Peyer's patch (tissue), 4 donors: ENCODE measurements at regions not wholly inside any gene's neighbourhood (a gene's known extent, or its start where the extent isn't known, plus 50 kb on each side); places are given as distances from the start of the nearest gene placed in this dataset.

ENCODE experiments used
- DNase-seq, 3 donors: peaks; one replicate each; pipeline ENCODE4 v3.0.0-alpha.2; 2017 to 2019
- H3K27ac ChIP-seq, 4 donors: fragments of 200-600 bp; sonication (generic); one replicate each; pipeline ENCODE4 v1.5.1; 2016 to 2019
- H3K27me3 ChIP-seq, 2 donors: fragments of 200-600 bp; sonication (generic); one replicate each; pipeline ENCODE4 v1.5.1; 2019
- H3K36me3 ChIP-seq, 3 donors: fragments of 200-600 bp; sonication (generic); one replicate each; pipeline ENCODE4 v1.5.1; 2016 to 2019
- H3K4me1 ChIP-seq, 4 donors: fragments of 200-600 bp; sonication (generic); one replicate each; pipeline ENCODE4 v1.5.1; 2016 to 2019
- H3K4me3 ChIP-seq, 4 donors: fragments of 200-600 bp; sonication (generic); 1 replicate in 3 of 4; 2 replicates in 1 of 4; pipeline ENCODE4 v1.5.1; 2016 to 2019; ENCODE audit warnings: mild to moderate bottlenecking in 1 of 4
- H3K9me3 ChIP-seq, 4 donors: fragments of 200-600 bp; sonication (generic); one replicate each; pipeline ENCODE4 v1.5.1; 2016 to 2019; ENCODE audit warnings: mild to moderate bottlenecking in 1 of 4
- POLR2A ChIP-seq, 2 donors: fragments of 450-650 bp; IDR thresholded peaks; one replicate each; pipeline ENCODE4 v1.5.1; 2017; ENCODE audit warnings: antibody characterized with exemption in 2 of 2, mild to moderate bottlenecking in 2 of 2, moderate library complexity in 2 of 2
- TF ChIP-seq, protein P1 (sequence below), 6 experiments: fragments of 450-650 bp in 4 of 6; fragments of 200-600 bp in 2 of 6; sonication (generic) in 1 of 6; IDR thresholded peaks; one replicate each; pipeline ENCODE4 v1.5.1; 2017 to 2019; ENCODE audit warnings: antibody characterized with exemption in 6 of 6, mild to moderate bottlenecking in 3 of 6, moderate library complexity in 1 of 6

DNA sequence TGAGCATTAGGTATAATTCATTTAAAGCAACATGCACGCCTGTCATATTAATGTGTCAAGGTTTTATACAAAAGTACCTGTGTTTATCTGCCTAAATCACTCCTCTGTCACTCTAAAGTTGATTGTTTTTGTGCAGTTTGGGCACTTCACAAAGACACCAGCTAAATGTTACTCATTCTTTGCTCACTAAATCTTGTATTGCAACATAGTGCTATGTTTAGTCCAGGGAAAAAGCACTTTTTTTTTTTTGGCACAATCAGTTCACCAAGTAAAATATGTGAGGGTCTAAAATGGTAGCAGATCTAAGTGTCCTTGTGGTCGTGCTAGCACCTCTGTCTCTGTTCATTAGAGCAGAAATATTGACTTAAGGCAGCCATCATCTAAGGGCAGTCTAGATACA lies 2526.7 kb upstream of the PCDH20 start:
- no peaks in the 10 kb centered on the region for H3K4me1 ChIP-seq
- no peaks in the 10 kb centered on the region for H3K27me3 ChIP-seq
- no peaks in the 10 kb centered on the region for H3K36me3 ChIP-seq
- H3K9me3 ChIP-seq: no peaks in the 10 kb centered on the region
- no peak overlapping the region for H3K4me3 ChIP-seq
- no peak for TF ChIP-seq POLR2A (IDR thresholded peaks at IDR 0.05)
- TF ChIP-seq, protein P1, sequence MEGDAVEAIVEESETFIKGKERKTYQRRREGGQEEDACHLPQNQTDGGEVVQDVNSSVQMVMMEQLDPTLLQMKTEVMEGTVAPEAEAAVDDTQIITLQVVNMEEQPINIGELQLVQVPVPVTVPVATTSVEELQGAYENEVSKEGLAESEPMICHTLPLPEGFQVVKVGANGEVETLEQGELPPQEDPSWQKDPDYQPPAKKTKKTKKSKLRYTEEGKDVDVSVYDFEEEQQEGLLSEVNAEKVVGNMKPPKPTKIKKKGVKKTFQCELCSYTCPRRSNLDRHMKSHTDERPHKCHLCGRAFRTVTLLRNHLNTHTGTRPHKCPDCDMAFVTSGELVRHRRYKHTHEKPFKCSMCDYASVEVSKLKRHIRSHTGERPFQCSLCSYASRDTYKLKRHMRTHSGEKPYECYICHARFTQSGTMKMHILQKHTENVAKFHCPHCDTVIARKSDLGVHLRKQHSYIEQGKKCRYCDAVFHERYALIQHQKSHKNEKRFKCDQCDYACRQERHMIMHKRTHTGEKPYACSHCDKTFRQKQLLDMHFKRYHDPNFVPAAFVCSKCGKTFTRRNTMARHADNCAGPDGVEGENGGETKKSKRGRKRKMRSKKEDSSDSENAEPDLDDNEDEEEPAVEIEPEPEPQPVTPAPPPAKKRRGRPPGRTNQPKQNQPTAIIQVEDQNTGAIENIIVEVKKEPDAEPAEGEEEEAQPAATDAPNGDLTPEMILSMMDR (IDR thresholded peaks at IDR 0.05): no peak
- no peak overlapping the region for H3K27ac ChIP-seq
- no peak for DNase-seq

DNA sequence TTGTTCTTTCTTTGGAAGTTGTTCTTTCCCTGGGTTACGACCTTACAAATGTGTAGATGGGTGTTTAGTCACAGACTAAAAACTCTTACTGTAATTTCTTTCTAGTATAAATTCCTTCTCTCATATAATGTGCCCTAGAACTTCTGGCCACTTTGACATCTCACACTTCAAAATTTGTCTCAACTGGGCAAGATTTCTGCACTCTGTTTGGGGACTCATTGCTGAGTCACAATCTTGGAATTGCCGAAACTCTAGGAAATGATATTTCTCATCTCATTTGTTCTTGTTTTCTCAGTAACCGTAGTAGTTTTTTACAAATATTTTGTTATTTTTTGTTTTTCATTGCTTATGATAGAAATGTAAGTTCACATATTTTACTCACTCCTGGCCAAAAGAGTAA lies 2523.2 kb upstream of the PCDH20 start:
- TF ChIP-seq POLR2A (IDR thresholded peaks at IDR 0.05): no peak
- TF ChIP-seq, protein P1 (IDR thresholded peaks at IDR 0.05): no peak
- no peaks in the 10 kb centered on the region for H3K9me3 ChIP-seq
- no peaks in the 10 kb centered on the region for H3K36me3 ChIP-seq
- no peaks in the 10 kb centered on the region for H3K4me1 ChIP-seq
- DNase-seq: no peak
- H3K27me3 ChIP-seq: no peaks in the 10 kb centered on the region
- no peak overlapping the region for H3K27ac ChIP-seq
- H3K4me3 ChIP-seq: no peak overlapping the region

DNA sequence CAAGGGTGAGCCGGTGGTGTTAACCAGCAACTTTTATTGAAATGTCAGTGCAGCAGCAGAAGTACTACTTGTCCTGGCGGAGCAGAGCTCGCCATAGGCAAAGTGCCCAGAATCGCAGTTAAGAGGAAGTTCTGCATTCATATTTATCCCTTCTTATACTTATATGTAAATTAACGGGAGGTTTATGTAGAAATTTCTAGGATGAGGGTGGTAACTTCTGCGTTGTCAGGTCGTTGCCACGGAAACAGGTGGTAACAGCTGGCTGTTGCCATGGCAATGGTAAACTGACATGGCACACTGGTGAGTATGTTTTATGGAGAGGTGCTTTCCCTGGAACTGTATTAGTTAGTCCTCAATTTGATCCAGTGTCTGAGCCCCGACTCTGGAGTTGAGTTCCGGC lies 2494.9 kb upstream of the PCDH20 start:
- no peak overlapping the region for H3K4me3 ChIP-seq
- no peaks in the 10 kb centered on the region for H3K27me3 ChIP-seq

DNA sequence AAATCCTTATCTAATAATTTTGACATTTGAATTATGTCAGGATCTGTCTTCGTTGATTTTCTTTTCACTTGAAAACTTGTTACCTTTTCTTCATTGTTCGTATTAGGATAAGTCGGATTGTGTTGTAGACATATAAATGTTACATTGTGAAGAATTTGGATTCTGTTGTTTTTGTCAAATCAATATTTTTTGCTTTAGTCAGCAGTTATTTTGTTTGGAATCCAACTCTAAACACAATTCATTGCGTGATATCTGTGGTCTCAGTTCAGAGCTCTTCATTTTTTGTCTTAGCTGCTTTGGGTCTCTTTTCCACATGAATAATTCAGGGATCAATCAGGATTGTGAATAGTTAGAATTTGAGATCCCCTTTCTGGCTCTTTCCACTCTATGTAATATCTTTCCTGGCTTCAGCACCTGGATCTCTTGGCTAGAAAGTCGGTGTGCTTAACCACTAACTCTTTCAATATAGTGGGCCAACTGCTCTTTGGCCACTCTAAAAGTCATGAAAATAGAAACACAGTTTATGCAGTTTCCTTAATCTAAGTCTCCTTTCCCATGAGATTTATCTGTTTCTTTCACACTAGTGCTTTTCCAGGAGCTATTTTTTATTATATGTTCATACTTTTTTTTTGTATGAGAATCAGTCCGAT lies 2494.2 kb upstream of the PCDH20 start:
- no peaks in the 10 kb centered on the region for H3K36me3 ChIP-seq
- H3K4me1 ChIP-seq: no peaks in the 10 kb centered on the region
- no peak for TF ChIP-seq POLR2A (IDR thresholded peaks at IDR 0.05)
- no peak overlapping the region for H3K27ac ChIP-seq
- no peaks in the 10 kb centered on the region for H3K9me3 ChIP-seq
- DNase-seq: no peak
- no peaks in the 10 kb centered on the region for H3K27me3 ChIP-seq
- H3K4me3 ChIP-seq: no peak overlapping the region

More for the DNA sequence above, 2494.9 kb upstream of the PCDH20 start:
- Histone ChIP-seq H3K4me1 (no peaks in the 10 kb centered on the region), H3K36me3 (no peaks in the 10 kb centered on the region), H3K27ac (no peak overlapping the region), H3K9me3 (no peaks in the 10 kb centered on the region)
- TF ChIP-seq, protein P1 (IDR thresholded peaks at IDR 0.05): no peak
- no peak for TF ChIP-seq POLR2A (IDR thresholded peaks at IDR 0.05)
- no peak for DNase-seq

DNA sequence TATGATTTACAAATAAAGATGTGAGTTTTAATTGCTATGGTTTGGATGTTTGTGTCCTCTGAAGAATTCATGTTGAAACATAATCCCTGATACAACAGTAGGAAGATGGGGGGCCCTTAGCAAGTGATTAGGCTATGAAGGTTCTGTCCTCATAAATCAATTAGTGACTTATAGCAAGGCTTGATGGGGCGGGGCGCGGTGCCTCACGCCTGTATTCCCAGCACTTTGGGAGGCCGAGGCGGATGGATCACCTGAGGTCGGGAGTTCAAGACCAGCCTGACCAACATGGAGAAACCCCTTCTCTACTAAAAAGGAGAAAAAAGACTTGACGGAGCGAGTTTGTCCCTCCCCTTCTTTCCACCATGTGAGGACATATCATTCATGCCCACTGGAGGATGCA lies 2486.5 kb upstream of the PCDH20 start:
- Histone ChIP-seq H3K27me3 (no peaks in the 10 kb centered on the region), H3K9me3 (no peaks in the 10 kb centered on the region)
- TF ChIP-seq POLR2A (IDR thresholded peaks at IDR 0.05): no peak
- TF ChIP-seq, protein P1 (IDR thresholded peaks at IDR 0.05): no peak

DNA sequence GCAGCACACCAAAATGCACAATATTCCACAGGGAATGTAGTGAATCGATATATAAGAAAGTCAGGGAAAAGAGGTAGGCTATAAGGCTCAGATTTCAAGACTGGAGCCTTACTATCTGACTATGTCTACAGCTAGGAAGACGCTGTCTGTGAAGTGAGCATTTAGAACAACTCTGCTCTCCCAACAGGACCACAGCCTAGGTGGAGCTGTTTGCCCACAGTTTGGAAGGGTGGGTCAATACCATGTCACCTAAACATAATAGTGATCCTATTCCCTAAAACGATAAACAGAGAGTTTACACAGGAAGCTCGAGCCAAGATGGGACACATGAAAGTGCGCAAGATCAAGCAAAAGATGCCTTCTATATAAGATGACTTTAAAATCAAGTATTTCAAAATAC lies 2486.0 kb upstream of the PCDH20 start:
- no peaks in the 10 kb centered on the region for H3K9me3 ChIP-seq
- H3K4me3 ChIP-seq: no peak overlapping the region
- no peak for DNase-seq
- H3K36me3 ChIP-seq: no peaks in the 10 kb centered on the region
- TF ChIP-seq, protein P1 (IDR thresholded peaks at IDR 0.05): no peak
- no peak for TF ChIP-seq POLR2A (IDR thresholded peaks at IDR 0.05)
- no peaks in the 10 kb centered on the region for H3K4me1 ChIP-seq
- no peaks in the 10 kb centered on the region for H3K27me3 ChIP-seq
- no peak overlapping the region for H3K27ac ChIP-seq

More for the DNA sequence above, 2486.5 kb upstream of the PCDH20 start:
- Histone ChIP-seq H3K4me1 (no peaks in the 10 kb centered on the region), H3K4me3 (no peak overlapping the region), H3K36me3 (no peaks in the 10 kb centered on the region), H3K27ac (no peak overlapping the region)
- DNase-seq: no peak
